ENCODE measurements at regions not wholly inside any gene's neighbourhood (a gene's known extent, or its start where the extent isn't known, plus 50 kb on each side); places are given as distances from the start of the nearest gene placed in this dataset.

DNA sequence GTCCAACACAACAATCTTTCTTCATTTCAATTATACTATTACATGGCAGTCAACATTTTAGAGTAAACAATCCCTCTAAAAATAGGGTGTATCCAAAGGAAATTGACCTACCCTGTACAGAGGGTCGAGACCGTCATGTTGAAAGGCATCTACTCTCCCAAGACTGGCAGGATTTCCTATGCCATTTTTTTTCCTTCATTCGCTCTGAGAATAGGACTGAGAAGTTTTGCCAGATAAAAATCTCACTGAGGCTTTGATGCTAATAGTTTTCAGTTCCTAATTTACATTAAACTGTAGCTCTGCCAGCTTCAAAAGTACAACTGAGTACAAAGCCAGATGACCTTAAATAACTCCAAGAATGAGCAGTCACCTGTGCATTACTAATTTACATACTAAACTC is 84.5 kb upstream of the SEMA3C start:
- TF ChIP-seq POLR2A (IDR thresholded peaks at IDR 0.05) (no peak), POLR2AphosphoS5 (IDR thresholded peaks at IDR 0.05; ENCODE audit: insufficient read depth in 1 of 2, low read depth in 1 of 2) (no peak)
- TF ChIP-seq, protein P1, sequence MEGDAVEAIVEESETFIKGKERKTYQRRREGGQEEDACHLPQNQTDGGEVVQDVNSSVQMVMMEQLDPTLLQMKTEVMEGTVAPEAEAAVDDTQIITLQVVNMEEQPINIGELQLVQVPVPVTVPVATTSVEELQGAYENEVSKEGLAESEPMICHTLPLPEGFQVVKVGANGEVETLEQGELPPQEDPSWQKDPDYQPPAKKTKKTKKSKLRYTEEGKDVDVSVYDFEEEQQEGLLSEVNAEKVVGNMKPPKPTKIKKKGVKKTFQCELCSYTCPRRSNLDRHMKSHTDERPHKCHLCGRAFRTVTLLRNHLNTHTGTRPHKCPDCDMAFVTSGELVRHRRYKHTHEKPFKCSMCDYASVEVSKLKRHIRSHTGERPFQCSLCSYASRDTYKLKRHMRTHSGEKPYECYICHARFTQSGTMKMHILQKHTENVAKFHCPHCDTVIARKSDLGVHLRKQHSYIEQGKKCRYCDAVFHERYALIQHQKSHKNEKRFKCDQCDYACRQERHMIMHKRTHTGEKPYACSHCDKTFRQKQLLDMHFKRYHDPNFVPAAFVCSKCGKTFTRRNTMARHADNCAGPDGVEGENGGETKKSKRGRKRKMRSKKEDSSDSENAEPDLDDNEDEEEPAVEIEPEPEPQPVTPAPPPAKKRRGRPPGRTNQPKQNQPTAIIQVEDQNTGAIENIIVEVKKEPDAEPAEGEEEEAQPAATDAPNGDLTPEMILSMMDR (IDR thresholded peaks at IDR 0.05) = no peak
